Stromal cell of bone marrow (primary cell): ENCODE measurements at regions not wholly inside any gene's neighbourhood (a gene's known extent, or its start where the extent isn't known, plus 50 kb on each side); places are given as distances from the start of the nearest gene placed in this dataset.
"Not testable (repeated sequence)": the region's sequence is repeated elsewhere in the genome, so short reads cannot be mapped to it uniquely, and the experiment has no call there.

Experiments
- DNase-seq: peaks from one replicate; pipeline ENCODE4 v3.0.0-alpha.2; 2012; ENCODE audit warnings: low read depth

DNA sequence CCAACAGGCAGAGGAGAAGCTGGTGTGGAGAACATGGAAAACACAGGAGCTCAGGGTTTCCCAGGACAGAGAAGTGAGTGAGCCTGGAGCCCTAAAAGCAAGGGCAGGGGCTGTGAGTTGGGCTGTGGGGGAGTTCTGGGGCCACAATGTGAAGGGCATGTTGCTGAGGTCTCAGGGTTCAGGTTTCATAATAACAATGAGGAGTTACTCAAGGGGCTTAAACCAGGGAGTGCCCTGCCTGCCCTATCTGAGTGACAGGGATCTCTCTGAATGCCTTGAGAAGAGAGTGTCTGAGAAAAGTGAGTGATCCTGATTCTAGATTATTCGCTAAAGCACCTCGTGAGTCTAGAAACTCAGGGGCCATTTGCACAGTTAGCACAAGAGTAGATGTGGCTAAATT is 129.6 kb downstream of the VPREB1 start:
- no peak for DNase-seq

DNA sequence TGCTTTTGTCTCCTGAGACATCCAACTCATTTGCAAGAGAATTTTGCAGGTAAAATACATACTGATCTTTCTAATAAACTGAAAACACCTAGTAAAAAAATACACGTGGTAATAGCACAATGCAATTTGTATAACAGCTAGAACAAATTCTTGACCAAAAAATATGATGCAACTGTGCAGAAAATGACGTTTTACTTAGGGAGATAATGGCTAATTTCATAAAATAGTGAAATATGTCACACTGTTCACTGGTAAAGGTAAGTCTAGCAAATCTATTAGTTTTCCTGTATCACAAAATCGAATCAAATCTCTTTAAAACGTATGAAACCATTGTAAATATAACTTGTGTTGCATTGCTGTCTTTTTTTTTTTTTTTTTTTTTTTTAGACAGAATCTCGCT is 130.0 kb downstream of the VPREB1 start:
- no peak for DNase-seq

DNA sequence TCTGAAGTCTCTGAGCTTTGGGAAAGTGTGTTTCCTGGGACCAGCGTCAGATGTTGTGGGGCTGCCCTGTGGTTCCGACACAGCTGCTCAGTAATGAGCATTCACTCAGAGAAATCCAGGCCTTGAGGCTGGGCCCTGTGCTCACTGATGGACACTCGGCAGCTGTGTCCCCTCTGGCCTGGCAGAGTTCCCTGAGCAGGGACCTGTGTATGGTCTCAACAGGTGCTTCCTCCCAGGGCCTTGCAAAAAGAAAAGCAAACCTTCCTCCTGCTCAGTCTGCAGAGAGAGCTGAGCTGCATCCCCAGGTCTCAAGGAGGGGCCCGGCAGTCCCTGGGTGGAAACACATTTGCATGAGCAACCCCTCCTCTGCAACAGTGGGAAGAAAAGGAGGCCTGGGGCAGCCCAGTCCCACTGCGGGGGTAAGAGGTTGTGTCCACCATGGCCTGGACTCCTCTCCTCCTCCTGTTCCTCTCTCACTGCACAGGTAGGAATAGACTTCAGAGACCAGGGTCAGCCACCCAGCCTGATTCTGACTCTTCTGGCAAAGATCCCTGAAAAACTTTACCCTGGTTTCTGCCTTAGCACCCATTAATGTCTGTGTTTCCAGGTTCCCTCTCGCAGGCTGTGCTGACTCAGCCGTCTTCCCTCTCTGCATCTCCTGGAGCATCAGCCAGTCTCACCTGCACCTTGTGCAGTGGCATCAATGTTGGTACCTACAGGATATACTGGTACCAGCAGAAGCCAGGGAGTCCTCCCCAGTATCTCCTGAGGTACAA is 131.2 kb downstream of the VPREB1 start:
- DNase-seq, result no peak

DNA sequence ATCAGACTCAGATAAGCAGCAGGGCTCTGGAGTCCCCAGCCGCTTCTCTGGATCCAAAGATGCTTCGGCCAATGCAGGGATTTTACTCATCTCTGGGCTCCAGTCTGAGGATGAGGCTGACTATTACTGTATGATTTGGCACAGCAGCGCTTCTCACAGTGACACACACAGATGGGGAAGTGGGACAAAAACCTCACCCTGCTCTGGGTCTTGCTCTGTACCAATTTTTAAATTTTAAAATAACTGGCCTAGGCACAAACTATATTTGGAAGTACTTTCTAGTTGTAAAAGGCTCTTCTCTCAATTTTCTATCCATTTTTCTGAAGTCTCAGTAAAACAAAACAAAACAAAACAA is 131.7 kb downstream of the VPREB1 start:
- no peak for DNase-seq

DNA sequence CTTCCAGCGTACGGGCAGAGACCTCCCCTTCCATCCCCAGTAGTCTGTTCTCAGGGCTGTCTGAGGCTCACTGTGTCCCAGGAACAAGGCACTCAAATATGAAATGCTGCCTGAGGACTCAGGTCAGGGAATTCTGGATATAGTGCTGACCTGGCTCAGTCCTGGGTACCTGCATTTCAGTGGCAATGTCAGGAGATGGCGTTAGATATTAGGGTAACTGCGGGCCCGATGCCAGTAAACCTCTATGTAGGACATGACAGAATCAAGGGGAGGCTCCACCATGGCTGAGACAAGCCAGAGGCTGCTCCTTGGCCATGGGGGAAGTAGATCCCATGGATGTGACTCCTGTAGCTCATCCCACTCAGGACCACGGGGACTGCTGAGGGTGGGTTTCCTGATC is 131.7 kb downstream of the ZNF280B start:
- DNase-seq, result not testable (repeated sequence)

DNA sequence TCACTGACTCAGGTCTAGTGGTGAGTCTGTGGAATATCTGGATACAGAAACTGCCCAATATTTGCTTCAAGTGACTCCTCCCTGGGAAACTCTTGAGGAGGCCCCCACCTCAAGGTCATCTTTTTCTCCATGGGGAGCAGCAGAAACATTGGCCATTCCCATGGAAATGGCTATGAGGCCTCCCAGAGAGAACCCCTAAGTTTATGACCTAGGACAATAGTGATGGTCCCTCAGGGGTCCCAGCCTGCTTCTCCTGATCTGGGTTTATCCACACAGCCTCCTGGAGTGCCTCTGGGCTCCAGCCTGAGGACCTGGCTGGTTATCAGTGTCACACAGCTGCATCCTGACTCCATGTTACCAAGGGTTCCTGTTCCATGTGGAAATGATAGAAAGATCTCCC is 131.2 kb downstream of the ZNF280B start:
- no peak for DNase-seq

DNA sequence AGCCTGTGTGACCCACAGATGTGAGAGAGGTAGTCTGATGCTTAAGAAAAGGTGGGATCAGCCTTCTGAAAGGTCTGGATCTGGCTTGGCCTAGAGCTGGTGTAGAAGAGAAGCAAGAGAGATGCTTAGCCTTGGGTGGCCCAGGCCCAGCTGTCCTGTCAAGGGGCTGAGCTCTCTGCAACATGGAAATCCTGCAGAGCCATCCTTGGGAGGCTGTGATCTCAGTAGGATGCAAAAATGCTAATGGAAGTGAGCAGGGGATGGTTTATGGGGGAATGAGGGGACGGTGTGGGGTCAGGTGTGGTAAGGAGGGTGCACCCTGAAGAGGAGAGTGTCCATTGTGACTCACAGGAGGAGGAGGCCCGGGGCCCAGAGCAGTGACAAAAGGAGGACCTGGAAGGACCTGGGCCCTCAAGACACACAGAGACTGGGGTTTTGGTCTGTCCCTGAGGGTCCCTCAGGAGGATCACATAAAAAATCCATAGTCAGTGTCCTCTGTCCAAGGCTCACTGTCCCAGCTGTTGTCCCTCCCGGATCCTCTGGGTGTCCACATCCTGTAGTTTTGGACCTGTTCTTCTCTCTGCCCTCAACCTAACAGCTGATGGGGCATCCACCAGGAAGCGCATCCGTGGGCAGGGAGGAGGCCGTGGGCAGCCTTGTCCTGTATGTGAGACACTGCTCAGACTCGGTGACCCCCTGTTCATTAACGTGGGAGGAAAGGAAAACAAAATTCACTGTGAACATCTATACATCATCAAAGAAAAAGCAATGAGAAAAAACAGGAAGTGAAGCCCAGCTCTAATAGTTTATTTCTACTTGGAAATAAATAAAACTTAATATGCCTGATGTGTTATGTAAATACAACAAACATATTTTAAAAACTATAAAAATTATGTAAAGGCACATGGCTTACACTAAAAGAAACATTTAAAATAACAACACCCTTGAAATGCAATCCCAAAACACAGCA is 129.8 kb downstream of the ZNF280B start:
- no peak for DNase-seq

DNA sequence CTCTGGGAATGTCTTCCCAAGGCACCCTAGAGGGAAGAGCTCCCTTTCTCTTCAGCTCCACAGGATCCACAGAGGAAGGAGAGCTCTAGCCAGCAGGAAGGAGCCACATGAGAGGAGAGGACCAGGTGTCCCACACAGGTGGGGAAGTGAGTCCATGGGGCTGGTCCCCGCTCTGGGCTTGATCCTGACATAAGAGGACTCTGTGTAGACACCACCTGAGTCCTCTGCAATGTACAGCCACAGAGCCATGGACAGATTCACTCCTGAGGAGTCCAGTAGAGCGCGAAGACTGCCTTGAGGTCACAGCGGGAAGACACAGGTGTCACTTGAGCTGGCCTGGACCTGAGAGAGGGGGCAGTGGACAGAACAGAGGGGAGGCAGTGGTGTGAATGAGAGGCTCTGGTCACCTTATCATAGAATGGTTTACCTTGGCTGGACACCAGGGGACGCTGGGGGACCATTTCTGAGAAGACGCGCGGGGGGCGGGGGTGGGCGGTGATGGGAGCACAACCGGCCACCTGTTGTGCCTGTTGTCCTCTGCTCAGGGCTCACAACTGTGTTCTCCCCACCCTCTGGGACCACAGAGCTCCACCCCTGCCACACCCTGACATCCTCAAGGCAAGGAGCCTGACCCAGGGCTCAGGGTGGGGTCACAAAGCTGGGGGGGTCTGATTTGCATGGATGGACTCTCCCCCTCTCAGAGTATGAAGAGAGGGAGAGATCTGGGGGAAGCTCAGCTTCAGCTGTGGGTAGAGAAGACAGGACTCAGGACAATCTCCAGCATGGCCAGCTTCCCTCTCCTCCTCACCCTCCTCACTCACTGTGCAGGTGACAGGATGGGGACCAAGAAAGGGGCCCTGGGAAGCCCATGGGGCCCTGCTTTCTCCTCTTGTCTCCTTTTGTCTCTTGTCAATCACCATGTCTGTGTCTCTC is 128.2 kb downstream of the ZNF280B start:
- DNase-seq, result no peak

DNA sequence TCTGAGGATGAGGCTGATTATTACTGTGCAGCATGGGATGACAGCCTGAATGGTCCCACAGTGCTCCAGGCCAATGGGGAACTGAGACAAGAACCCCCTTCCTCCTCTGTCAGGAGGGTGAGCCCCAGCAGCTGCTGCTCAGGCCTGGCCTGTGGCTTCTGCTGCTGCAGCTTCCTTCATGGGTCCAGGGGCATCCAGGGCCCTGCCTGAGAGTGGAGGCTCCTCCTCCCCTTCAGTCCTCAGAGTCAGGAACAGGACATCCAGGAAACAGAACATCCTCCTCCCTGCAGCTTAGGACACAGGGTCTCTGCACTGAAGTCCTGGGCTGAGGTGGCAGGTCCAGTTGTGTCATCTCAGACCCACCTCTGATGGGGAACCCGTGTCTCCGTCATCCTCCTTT is 127.2 kb downstream of the ZNF280B start:
- DNase-seq, result not testable (repeated sequence)

DNA sequence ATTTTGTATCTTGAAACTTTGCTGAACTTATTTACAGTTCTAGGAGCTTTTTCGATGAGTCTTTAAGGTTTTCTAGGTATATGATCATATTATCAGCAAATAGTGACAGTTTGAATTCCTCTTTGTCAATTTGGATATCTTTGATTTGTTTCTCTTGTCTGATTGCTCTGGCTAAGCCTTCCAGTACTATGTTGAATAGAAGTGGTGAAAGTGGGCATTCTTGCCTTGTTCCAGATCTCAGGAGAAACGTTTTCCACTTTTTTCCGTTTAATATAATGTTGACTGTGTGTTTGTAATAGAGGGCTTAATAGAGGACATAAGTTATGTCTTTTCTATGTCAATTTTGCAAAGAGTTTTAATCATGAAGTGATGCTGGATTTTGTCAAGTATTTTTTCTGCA is 124.3 kb downstream of the ZNF280B start:
- DNase-seq, result no peak

DNA sequence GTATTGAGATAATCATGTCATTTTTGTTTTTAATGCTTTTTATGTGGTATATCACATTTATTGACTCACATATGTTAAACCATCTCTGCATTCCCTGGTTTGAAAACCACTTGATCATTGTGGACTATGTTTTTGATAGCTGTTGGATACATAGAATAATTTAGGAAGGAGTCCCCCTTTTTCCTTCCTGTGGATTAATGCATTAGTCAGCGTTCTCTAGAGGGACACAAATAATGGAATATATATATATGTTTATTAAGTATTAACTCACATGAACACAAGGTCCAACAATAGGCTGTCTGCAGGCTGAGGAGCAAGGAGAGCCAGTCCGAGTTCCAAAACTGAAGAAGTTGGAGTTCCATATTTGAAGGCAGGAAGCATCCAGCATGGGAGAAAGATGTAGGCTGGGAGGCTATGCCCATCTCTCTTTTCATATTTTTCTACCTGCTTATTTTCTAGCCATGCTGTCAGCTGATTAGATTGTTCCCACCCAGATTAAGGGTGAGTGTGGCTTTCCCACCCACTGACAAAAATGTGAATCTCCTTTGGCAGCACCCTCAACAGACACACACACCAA is 123.8 kb downstream of the ZNF280B start:
- no peak for DNase-seq

DNA sequence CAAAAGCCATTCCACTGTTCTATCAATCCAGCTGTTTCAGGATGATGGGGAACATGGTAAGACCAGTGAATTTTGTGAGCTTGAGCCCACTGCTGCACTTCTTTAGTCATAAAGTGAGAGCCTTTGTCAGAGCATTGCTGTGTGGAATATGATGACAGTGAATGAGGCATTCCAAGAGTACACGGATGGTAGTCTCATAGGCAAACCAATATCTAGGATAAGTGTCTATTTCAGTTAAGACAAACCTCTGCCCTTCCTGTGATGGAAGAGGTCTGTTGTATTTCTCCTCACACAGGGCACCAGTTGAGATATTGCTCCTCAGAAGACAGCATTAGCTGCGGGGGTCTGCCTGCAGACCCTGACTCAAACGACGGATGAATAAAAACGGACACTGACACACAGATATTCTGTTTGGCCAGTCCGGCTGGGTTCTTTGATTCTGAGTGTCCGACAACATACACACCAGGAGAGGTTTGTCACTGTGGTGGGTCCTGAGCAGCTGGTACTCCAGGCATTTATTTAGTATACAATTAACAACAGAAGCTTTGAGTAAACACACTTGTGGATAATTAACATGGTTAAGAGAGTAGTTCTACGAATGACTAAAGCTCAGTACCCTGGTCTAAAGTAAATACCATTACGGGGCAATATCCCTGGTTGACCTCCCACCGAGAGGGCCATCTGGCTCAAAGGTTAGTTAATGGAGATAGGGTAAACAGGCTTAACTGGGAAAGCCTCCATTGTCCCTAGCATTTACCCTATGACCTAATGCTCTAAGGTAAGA is 121.7 kb downstream of the ZNF280B start:
- DNase-seq, result no peak

DNA sequence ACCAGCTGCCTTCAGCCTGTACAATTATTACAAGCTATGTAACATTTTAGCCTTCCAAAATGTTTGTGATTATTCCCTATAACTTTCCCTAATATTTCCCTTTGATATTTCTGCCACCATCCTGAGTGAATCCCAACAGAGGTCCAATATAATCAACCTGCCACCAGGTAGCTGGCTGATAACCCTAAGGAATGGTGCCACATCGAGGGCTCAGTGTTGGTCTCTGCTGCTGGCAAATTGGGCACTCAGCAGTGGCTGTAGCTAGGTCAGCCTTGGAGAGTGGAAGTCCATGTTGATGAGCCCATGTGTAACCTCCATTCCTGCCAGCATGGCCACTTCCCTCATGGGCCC is 121.2 kb downstream of the ZNF280B start:
- DNase-seq, result no peak

DNA sequence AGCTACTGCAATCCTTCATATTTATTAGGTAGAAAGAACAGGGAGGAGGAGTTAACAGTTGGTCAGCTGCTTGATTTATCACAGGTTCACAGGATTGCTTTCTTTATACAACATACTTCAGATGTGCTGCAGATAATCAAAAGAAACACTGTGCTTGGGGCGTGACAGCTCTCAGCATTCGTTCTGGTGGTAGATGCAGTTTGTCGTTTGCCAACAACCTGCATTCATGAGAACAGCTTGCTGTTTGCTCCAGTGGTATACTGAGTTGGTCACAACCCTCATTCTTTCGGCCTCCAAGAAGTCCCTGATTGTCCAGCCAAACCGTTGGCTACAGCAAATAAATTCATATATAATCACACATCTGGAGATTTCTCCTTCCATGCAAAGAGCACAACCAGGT is 120.5 kb downstream of the ZNF280B start:
- DNase-seq, result no peak

DNA sequence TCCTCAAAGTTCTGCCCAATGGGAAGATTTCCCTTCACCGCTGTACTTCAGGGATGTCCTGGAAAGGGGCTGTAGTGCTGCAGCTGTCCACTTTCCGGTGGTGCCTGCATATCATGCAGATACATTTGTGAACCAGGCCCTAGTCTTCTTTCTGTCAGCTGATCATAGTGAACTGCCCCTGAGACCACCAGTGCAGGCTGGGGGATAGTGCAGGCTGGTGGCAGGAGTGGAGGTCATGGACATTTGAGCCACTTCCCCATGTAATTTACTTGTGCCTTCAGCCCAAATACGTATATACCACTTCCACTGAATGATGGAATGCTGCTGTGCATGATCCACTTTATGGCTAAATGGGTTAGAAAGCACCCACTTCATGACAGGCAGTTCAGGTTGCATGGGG is 120.0 kb downstream of the ZNF280B start:
- DNase-seq, result no peak

DNA sequence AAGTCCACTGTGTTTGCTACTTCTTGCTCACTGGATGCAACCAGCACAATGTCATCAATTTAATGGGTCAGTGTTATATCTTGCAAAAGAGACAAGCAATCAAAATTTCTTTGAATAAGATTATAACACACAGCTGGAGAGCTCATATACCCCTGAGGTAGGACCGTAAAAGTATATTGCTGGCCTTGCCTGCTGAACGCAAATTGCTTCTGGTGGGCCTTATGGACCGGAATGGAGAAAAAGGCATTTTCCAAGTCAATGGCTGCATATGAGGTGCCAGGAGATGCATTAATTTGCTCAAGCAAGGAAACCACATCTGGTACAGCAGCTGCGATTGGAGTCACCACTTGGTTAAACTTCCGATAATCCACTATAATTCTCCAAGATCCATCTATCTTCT is 119.1 kb downstream of the ZNF280B start:
- no peak for DNase-seq

DNA sequence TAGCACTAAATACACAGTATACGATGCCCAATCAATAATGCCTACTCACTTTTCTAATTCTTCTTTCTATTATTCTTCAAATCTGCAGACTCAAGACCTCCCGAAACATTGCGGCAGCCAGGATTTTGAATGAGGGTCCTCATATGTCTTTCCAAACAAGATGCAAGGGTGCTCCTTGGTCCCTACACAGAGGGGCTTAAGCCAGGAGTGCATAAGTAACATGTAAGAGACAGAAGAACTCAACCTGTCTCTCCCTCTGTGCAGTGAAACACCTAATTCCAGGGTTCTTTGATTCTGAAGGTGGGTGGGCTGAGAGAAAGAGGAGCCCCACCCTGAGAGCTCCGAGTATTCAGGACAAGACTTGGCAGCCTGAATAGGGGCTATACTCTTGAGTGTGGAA is 117.6 kb downstream of the ZNF280B start:
- no peak for DNase-seq

DNA sequence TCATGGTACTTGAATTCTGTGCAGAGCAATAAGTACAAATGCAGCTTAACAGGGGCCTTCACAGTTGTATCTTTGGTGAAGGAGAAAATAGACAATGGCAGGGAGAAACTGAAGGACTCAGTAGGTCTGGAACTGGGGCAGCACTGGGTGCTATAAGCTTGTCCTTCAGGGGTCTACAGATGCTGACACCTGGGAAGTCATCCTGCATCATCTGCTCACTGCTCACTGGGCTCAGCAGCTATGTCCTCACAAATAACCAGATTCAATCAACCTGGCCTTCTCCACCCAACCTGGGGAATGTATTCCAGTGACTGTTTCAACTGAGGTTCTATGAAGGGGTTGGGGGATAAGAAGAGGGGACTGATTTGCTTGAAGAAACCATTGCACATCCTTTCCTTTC is 117.0 kb downstream of the ZNF280B start:
- no peak for DNase-seq

DNA sequence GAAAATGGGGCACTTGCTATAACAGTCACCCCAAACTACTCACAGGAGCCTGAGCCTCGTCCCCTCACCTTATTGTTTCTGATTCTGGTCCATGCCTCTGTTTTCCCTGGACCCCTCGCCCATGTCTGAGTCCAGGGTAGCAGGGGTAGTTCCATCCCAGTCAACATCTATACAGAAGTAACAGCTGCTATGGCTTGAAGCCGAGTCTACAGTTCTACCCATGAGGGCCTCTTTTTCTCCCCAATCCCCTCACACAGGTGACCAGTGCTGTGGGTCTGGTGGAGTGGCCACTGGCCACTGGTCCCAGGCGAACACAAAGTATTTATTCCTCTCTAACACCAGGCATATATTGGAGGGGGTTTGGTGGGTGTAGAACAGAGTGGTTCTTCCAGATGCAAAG is 116.4 kb downstream of the ZNF280B start:
- no peak for DNase-seq

DNA sequence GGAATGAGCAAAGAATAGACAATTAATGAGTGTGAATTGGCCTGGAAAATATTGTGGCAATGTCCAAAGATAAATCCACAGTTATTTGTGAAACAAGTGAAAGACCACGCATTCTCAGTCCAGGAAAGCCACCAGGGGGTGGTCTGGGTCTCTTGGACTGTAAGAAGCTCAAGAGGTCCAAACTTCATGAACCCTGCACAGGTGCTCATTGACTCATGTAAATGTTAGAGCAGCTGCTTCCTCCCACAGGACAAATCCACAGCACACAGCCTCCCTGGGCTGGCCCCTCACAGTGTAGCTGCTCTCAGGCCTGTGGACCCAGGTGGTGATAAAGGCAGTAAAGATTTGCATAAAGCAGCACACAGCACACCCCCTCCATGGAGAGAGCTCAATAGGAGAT is 114.0 kb downstream of the ZNF280B start:
- DNase-seq, result no peak

DNA sequence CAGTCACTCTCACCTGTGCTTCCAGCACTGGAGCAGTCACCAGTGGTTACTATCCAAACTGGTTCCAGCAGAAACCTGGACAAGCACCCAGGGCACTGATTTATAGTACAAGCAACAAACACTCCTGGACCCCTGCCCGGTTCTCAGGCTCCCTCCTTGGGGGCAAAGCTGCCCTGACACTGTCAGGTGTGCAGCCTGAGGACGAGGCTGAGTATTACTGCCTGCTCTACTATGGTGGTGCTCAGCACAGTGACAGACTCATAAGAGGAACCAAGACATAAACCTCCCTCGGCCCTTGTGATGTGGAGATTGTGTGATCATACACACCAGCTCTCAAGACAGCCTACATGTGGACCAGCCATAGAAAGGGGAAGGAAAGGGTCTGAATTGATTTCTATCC is 113.3 kb downstream of the ZNF280B start:
- DNase-seq, result no peak
